WTC11 (cell line): ENCODE measurements at regions not wholly inside any gene's neighbourhood (a gene's known extent, or its start where the extent isn't known, plus 50 kb on each side); places are given as distances from the start of the nearest gene placed in this dataset.

Experiments
- ATAC-seq: fragments of 200-7000 bp; cut with Tn5 transposase; 2 replicates; pipeline ENCODE4 v1.10.0; 2021; ENCODE audit warnings: mild to moderate bottlenecking, moderate library complexity
- CTCF ChIA-PET: fragments of 300-600 bp; sonication (Branson Sonifier 250); formaldehyde crosslinking; loops from one replicate; lab custom pipeline; 2021; ENCODE audit warnings: antibody characterized with exemption; lab: Charles Lee
- POLR2A ChIA-PET: fragments of 350-600 bp; sonication (Branson Sonifier 250); formaldehyde crosslinking; loops from one replicate; lab custom pipeline; 2021; ENCODE audit warnings: antibody characterized with exemption; lab: Charles Lee
- DNase-seq: peaks from one replicate; pipeline ENCODE4 v3.0.0; 2021; ENCODE audit warnings: low spot score
- H3K27ac Mint-ChIP-seq: 2 replicates; pipeline ENCODE4 v1.8.0; 2021; ENCODE audit warnings: mixed read lengths
- H3K27me3 Mint-ChIP-seq: 2 replicates; pipeline ENCODE4 v1.8.0; 2021; ENCODE audit warnings: low read depth, mild to moderate bottlenecking, moderate library complexity, mixed read lengths
- H3K36me3 Mint-ChIP-seq: 2 replicates; pipeline ENCODE4 v1.8.0; 2021; ENCODE audit warnings: mixed read lengths
- H3K4me1 Mint-ChIP-seq: 2 replicates; pipeline ENCODE4 v1.8.0; 2022; ENCODE audit warnings: mixed read lengths
- H3K4me3 Mint-ChIP-seq: 2 replicates; pipeline ENCODE4 v1.8.0; 2021; ENCODE audit warnings: mild to moderate bottlenecking, moderate library complexity, mixed read lengths
- H3K9me3 Mint-ChIP-seq: 2 replicates; pipeline ENCODE4 v1.8.0; 2021; ENCODE audit warnings: mixed read lengths
- FOXJ3 ChIP-seq: sonication (generic); formaldehyde crosslinking; IDR thresholded peaks from 2 replicates; pipeline ENCODE4 v1.9.0; 2021; ENCODE audit warnings: missing genetic modification reagents, mild to moderate bottlenecking, borderline replicate concordance
- FOXP1 ChIP-seq: sonication (generic); formaldehyde crosslinking; IDR thresholded peaks from 2 replicates; pipeline ENCODE4 v1.8.0; 2022; ENCODE audit warnings: missing genetic modification reagents, mild to moderate bottlenecking, moderate library complexity, borderline replicate concordance
- FOXP4 ChIP-seq: sonication (generic); formaldehyde crosslinking; IDR thresholded peaks from 2 replicates; pipeline ENCODE4 v1.8.0; 2022; ENCODE audit warnings: mild to moderate bottlenecking, missing genetic modification reagents
- GABPB1 ChIP-seq: sonication (generic); formaldehyde crosslinking; IDR thresholded peaks from 2 replicates; pipeline ENCODE4 v1.8.1; 2023; ENCODE audit warnings: mild to moderate bottlenecking, missing genetic modification reagents
- GTF2I ChIP-seq: fragments of 250-450 bp; sonication (Bioruptor Pico); conservative IDR thresholded peaks from 2 replicates; pipeline ENCODE4 v1.4.0; 2021; ENCODE audit warnings: mild to moderate bottlenecking
- MXD4 ChIP-seq: fragments of 250-450 bp; sonication (Bioruptor Pico); IDR thresholded peaks from 2 replicates; pipeline ENCODE4 v1.8.0; 2021; ENCODE audit warnings: mild to moderate bottlenecking, moderate library complexity, borderline replicate concordance
- OVOL2 ChIP-seq: fragments of 250-450 bp; sonication (Bioruptor Pico); IDR thresholded peaks from 2 replicates; pipeline ENCODE4 v1.9.0; 2021; ENCODE audit warnings: mild to moderate bottlenecking, borderline replicate concordance
- RELA ChIP-seq: sonication (generic); formaldehyde crosslinking; IDR thresholded peaks from 2 replicates; pipeline ENCODE4 v1.8.1; 2022; ENCODE audit warnings: missing genetic modification reagents, mild to moderate bottlenecking, borderline replicate concordance
- SMAD4 ChIP-seq: sonication (generic); formaldehyde crosslinking; IDR thresholded peaks from 2 replicates; pipeline ENCODE4 v1.8.0; 2022; ENCODE audit warnings: mild to moderate bottlenecking, missing genetic modification reagents
- TP53 ChIP-seq: sonication (generic); formaldehyde crosslinking; IDR thresholded peaks from 2 replicates; pipeline ENCODE4 v1.8.1; 2023; ENCODE audit warnings: mild to moderate bottlenecking, missing genetic modification reagents
- ZNF121 ChIP-seq: sonication (generic); formaldehyde crosslinking; IDR thresholded peaks from 2 replicates; pipeline ENCODE4 v1.8.0; 2023; ENCODE audit warnings: missing genetic modification reagents
- ZNF425 ChIP-seq: fragments of 250-450 bp; sonication (Bioruptor Pico); conservative IDR thresholded peaks from 2 replicates; pipeline ENCODE4 v1.9.0; 2021; ENCODE audit warnings: mild to moderate bottlenecking
- TF ChIP-seq, protein P1 (sequence below): sonication (generic); formaldehyde crosslinking; IDR thresholded peaks from 2 replicates; pipeline ENCODE4 v1.8.0; 2023; ENCODE audit warnings: missing genetic modification reagents, mild to moderate bottlenecking, borderline replicate concordance
- TF ChIP-seq, protein P2 (sequence below): sonication (generic); formaldehyde crosslinking; IDR thresholded peaks from 2 replicates; pipeline ENCODE4 v1.8.1; 2023; ENCODE audit warnings: mild to moderate bottlenecking, missing genetic modification reagents, moderate library complexity
- TF ChIP-seq, protein P3 (sequence below): fragments of 250-450 bp; sonication (Bioruptor Pico); IDR thresholded peaks from 2 replicates; pipeline ENCODE4 v1.9.0; 2021; ENCODE audit warnings: mild to moderate bottlenecking, borderline replicate concordance
- TF ChIP-seq, protein P4 (sequence below): sonication (generic); formaldehyde crosslinking; IDR thresholded peaks from 2 replicates; pipeline ENCODE4 v1.8.0; 2022; ENCODE audit warnings: mild to moderate bottlenecking, missing genetic modification reagents
- TF ChIP-seq, protein P5 (sequence below): sonication (generic); formaldehyde crosslinking; IDR thresholded peaks from 2 replicates; pipeline ENCODE4 v1.8.1; 2022; ENCODE audit warnings: low read depth, mild to moderate bottlenecking, moderate library complexity, missing genetic modification reagents, borderline replicate concordance

GRCh38 chr9:565528-565927 is 276.0 kb upstream of the DMRT1 start (continued):
- TF ChIP-seq ZNF425 (CRISPR knock-in tag) (no peak), TP53 (no peak), GABPB1 (CRISPR knock-in tag) (no peak), ZNF121 (CRISPR knock-in tag) (no peak), GTF2I (no peak), FOXP1 (no peak), SMAD4 (no peak)
- TF ChIP-seq, all 79 proteins: peak for 0

- TF ChIP-seq, protein P1, sequence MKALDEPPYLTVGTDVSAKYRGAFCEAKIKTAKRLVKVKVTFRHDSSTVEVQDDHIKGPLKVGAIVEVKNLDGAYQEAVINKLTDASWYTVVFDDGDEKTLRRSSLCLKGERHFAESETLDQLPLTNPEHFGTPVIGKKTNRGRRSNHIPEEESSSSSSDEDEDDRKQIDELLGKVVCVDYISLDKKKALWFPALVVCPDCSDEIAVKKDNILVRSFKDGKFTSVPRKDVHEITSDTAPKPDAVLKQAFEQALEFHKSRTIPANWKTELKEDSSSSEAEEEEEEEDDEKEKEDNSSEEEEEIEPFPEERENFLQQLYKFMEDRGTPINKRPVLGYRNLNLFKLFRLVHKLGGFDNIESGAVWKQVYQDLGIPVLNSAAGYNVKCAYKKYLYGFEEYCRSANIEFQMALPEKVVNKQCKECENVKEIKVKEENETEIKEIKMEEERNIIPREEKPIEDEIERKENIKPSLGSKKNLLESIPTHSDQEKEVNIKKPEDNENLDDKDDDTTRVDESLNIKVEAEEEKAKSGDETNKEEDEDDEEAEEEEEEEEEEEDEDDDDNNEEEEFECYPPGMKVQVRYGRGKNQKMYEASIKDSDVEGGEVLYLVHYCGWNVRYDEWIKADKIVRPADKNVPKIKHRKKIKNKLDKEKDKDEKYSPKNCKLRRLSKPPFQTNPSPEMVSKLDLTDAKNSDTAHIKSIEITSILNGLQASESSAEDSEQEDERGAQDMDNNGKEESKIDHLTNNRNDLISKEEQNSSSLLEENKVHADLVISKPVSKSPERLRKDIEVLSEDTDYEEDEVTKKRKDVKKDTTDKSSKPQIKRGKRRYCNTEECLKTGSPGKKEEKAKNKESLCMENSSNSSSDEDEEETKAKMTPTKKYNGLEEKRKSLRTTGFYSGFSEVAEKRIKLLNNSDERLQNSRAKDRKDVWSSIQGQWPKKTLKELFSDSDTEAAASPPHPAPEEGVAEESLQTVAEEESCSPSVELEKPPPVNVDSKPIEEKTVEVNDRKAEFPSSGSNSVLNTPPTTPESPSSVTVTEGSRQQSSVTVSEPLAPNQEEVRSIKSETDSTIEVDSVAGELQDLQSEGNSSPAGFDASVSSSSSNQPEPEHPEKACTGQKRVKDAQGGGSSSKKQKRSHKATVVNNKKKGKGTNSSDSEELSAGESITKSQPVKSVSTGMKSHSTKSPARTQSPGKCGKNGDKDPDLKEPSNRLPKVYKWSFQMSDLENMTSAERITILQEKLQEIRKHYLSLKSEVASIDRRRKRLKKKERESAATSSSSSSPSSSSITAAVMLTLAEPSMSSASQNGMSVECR (CRISPR knock-in tag): no peak
- no peak for TF ChIP-seq FOXP4
- TF ChIP-seq OVOL2 (CRISPR knock-in tag): no peak
- TF ChIP-seq, protein P2, sequence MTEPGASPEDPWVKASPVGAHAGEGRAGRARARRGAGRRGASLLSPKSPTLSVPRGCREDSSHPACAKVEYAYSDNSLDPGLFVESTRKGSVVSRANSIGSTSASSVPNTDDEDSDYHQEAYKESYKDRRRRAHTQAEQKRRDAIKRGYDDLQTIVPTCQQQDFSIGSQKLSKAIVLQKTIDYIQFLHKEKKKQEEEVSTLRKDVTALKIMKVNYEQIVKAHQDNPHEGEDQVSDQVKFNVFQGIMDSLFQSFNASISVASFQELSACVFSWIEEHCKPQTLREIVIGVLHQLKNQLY (CRISPR knock-in tag): no peak
- TF ChIP-seq RELA (CRISPR knock-in tag): no peak
- no peak for TF ChIP-seq FOXJ3 (CRISPR knock-in tag)
- TF ChIP-seq, protein P3, sequence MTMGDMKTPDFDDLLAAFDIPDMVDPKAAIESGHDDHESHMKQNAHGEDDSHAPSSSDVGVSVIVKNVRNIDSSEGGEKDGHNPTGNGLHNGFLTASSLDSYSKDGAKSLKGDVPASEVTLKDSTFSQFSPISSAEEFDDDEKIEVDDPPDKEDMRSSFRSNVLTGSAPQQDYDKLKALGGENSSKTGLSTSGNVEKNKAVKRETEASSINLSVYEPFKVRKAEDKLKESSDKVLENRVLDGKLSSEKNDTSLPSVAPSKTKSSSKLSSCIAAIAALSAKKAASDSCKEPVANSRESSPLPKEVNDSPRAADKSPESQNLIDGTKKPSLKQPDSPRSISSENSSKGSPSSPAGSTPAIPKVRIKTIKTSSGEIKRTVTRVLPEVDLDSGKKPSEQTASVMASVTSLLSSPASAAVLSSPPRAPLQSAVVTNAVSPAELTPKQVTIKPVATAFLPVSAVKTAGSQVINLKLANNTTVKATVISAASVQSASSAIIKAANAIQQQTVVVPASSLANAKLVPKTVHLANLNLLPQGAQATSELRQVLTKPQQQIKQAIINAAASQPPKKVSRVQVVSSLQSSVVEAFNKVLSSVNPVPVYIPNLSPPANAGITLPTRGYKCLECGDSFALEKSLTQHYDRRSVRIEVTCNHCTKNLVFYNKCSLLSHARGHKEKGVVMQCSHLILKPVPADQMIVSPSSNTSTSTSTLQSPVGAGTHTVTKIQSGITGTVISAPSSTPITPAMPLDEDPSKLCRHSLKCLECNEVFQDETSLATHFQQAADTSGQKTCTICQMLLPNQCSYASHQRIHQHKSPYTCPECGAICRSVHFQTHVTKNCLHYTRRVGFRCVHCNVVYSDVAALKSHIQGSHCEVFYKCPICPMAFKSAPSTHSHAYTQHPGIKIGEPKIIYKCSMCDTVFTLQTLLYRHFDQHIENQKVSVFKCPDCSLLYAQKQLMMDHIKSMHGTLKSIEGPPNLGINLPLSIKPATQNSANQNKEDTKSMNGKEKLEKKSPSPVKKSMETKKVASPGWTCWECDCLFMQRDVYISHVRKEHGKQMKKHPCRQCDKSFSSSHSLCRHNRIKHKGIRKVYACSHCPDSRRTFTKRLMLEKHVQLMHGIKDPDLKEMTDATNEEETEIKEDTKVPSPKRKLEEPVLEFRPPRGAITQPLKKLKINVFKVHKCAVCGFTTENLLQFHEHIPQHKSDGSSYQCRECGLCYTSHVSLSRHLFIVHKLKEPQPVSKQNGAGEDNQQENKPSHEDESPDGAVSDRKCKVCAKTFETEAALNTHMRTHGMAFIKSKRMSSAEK (CRISPR knock-in tag): no peak
- TF ChIP-seq, protein P4, sequence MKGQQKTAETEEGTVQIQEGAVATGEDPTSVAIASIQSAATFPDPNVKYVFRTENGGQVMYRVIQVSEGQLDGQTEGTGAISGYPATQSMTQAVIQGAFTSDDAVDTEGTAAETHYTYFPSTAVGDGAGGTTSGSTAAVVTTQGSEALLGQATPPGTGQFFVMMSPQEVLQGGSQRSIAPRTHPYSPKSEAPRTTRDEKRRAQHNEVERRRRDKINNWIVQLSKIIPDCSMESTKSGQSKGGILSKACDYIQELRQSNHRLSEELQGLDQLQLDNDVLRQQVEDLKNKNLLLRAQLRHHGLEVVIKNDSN (CRISPR knock-in tag): no peak
- no peak for TF ChIP-seq MXD4
- TF ChIP-seq, protein P5, sequence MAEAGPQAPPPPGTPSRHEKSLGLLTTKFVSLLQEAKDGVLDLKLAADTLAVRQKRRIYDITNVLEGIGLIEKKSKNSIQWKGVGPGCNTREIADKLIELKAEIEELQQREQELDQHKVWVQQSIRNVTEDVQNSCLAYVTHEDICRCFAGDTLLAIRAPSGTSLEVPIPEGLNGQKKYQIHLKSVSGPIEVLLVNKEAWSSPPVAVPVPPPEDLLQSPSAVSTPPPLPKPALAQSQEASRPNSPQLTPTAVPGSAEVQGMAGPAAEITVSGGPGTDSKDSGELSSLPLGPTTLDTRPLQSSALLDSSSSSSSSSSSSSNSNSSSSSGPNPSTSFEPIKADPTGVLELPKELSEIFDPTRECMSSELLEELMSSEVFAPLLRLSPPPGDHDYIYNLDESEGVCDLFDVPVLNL (CRISPR knock-in tag): no peak
- Mint-ChIP-seq H3K27me3 (no peaks in the 10 kb centered on the region), H3K9me3 (peaks cover 30% of the 10 kb centered on the region), H3K4me1 (peaks cover 7% of the 10 kb centered on the region), H3K27ac (no peak overlapping the region), H3K4me3 (no peak overlapping the region), H3K36me3 (peaks cover 30% of the 10 kb centered on the region)
- ChIA-PET POLR2A (no interaction called here), CTCF (no interaction called here)
- DNase-seq (no peak), ATAC-seq (no peak)
Observed at GRCh38 chr9:567128-567746, 274.3 kb upstream of the DMRT1 start.
